Hematopoietic multipotent progenitor cell treated with erythropoietin and hydrocortisone succinate and interleukin-3 and kit ligand, for 17 days (in vitro differentiated cells): ENCODE measurements at regions not wholly inside any gene's neighbourhood (a gene's known extent, or its start where the extent isn't known, plus 50 kb on each side); places are given as distances from the start of the nearest gene placed in this dataset.
"Not testable (repeated sequence)": the region's sequence is repeated elsewhere in the genome, so short reads cannot be mapped to it uniquely, and the experiment has no call there.

Experiments
- DNase-seq: peaks from one replicate; pipeline ENCODE4 v3.0.0-alpha.2; 2015; ENCODE audit warnings: low spot score

GRCh38 chr4:62457356-62457755 is 1257.2 kb downstream of the ADGRL3 start:
- no peak for DNase-seq

GRCh38 chr4:62455871-62456270 is 1255.7 kb downstream of the ADGRL3 start:
- DNase-seq: no peak

GRCh38 chr4:62454535-62454934 is 1254.4 kb downstream of the ADGRL3 start:
- no peak for DNase-seq

GRCh38 chr4:62450740-62451139 is 1250.6 kb downstream of the ADGRL3 start:
- DNase-seq: no peak

- DNase-seq: no peak
Measured at GRCh38 chr4:62449538-62449937, 1249.4 kb downstream of the ADGRL3 start.

- no peak for DNase-seq
Measured at GRCh38 chr4:62448911-62449310, 1248.8 kb downstream of the ADGRL3 start.

- no peak for DNase-seq
Measured at GRCh38 chr4:62439051-62439450, 1238.9 kb downstream of the ADGRL3 start.

GRCh38 chr4:62434921-62435320 is 1234.8 kb downstream of the ADGRL3 start:
- no peak for DNase-seq

- DNase-seq: not testable (repeated sequence)
Measured at GRCh38 chr4:62431513-62432231, 1231.5 kb downstream of the ADGRL3 start.

- no peak for DNase-seq
Measured at GRCh38 chr4:62429297-62429696, 1229.2 kb downstream of the ADGRL3 start.

- DNase-seq: no peak
Measured at GRCh38 chr4:62415256-62415655, 1215.1 kb downstream of the ADGRL3 start.

GRCh38 chr4:62414563-62414962 is 1214.4 kb downstream of the ADGRL3 start:
- DNase-seq: no peak

GRCh38 chr4:62410371-62411003 is 1210.4 kb downstream of the ADGRL3 start:
- no peak for DNase-seq

- no peak for DNase-seq
Measured at GRCh38 chr4:62408454-62408853, 1208.3 kb downstream of the ADGRL3 start.

- no peak for DNase-seq
Measured at GRCh38 chr4:62407534-62407933, 1207.4 kb downstream of the ADGRL3 start.

GRCh38 chr4:62402088-62402806 is 1202.1 kb downstream of the ADGRL3 start:
- DNase-seq: no peak

GRCh38 chr4:62399242-62399641 is 1199.1 kb downstream of the ADGRL3 start:
- no peak for DNase-seq

GRCh38 chr4:62398318-62398717 is 1198.2 kb downstream of the ADGRL3 start:
- DNase-seq: no peak

- no peak for DNase-seq
Measured at GRCh38 chr4:62394766-62395165, 1194.6 kb downstream of the ADGRL3 start.

- no peak for DNase-seq
Measured at GRCh38 chr4:62387808-62388207, 1187.7 kb downstream of the ADGRL3 start.

GRCh38 chr4:62377700-62378099 is 1177.6 kb downstream of the ADGRL3 start:
- no peak for DNase-seq

- DNase-seq: no peak
Measured at GRCh38 chr4:62377245-62377644, 1177.1 kb downstream of the ADGRL3 start.

GRCh38 chr4:62366939-62367338 is 1166.8 kb downstream of the ADGRL3 start:
- no peak for DNase-seq
